ENCODE measurements at regions not wholly inside any gene's neighbourhood (a gene's known extent, or its start where the extent isn't known, plus 50 kb on each side); places are given as distances from the start of the nearest gene placed in this dataset.

DNA sequence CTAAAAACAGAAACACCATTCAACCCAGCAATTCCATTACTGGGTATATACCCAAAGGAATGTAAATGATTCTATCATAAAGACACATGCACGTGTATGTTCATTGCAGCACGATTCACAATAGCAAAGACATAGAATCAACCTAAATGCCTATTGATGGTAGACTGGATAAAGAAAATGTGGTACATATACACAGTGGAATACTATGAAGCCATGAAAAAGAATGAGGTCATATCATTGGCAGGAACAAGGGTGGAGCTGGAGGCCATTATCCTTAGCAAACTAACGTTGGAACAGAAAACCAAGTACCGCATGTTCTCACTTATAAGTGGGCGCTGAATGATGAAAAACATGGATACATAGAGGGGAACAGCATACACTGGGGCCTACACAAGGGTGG, 77.2 kb upstream of the MYOCD start:
- TF ChIP-seq, protein P1, sequence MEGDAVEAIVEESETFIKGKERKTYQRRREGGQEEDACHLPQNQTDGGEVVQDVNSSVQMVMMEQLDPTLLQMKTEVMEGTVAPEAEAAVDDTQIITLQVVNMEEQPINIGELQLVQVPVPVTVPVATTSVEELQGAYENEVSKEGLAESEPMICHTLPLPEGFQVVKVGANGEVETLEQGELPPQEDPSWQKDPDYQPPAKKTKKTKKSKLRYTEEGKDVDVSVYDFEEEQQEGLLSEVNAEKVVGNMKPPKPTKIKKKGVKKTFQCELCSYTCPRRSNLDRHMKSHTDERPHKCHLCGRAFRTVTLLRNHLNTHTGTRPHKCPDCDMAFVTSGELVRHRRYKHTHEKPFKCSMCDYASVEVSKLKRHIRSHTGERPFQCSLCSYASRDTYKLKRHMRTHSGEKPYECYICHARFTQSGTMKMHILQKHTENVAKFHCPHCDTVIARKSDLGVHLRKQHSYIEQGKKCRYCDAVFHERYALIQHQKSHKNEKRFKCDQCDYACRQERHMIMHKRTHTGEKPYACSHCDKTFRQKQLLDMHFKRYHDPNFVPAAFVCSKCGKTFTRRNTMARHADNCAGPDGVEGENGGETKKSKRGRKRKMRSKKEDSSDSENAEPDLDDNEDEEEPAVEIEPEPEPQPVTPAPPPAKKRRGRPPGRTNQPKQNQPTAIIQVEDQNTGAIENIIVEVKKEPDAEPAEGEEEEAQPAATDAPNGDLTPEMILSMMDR (conservative IDR thresholded peaks at IDR 0.05 in 1 of 2, IDR thresholded peaks at IDR 0.05 in 1 of 2; ENCODE audit: extremely low read depth in 1 of 2, insufficient read depth in 1 of 2, low read depth in 1 of 2, low read length in 2 of 2), result no peak
- no peak for TF ChIP-seq EZH2 (IDR thresholded peaks at IDR 0.05; ENCODE audit: borderline replicate concordance, low read length)

All from mammary epithelial cell (primary cell).